Hepatocyte (in vitro differentiated cells): ENCODE measurements at regions not wholly inside any gene's neighbourhood (a gene's known extent, or its start where the extent isn't known, plus 50 kb on each side); places are given as distances from the start of the nearest gene placed in this dataset.

Experiments
- CTCF ChIP-seq: fragments of 200-600 bp; sonication (generic); IDR thresholded peaks from 2 replicates; pipeline ENCODE4 v1.5.1; 2016; ENCODE audit warnings: antibody characterized with exemption, mild to moderate bottlenecking; ENCODE audit not compliant: poor library complexity
- EZH2phosphoT487 ChIP-seq: fragments of 200-600 bp; sonication (generic); IDR thresholded peaks from one replicate; pipeline ENCODE4 v1.6.1; 2018; ENCODE audit warnings: antibody characterized with exemption, mild to moderate bottlenecking, low read depth, moderate library complexity; ENCODE audit not compliant: unreplicated experiment, severe bottlenecking

DNA sequence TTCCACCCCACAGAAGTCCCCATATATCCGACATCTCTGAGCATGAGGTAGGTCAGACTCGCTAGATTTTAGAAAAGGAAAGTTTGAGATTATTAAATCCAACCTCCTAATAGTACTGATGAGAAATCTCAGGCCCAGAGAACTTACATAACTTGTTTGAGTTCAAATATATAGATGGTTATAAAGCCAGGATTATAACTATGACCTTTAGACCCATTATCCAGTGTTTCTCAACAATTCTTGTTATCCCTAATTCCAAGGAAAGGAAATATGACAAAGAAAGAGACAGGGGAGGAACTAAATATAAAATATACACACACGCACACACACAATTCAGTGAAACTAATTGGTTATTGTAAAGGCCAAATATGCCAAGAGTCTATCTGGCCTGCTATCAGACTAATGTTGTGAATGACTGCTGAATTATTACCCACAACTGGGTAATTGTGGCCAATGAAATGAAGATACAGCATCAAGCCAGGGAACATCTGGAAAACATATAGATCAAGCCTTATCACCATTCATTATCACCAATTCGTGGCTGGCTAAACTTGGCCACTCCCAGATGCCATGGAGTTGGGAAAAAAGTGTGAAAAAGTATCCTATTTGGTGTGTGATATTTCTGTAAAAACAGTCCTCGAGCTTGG lies 248.4 kb downstream of the PRELID2 start:
- TF ChIP-seq CTCF, result no peak
- TF ChIP-seq EZH2phosphoT487, result no peak
